GM23338 (cell line): ENCODE measurements at regions not wholly inside any gene's neighbourhood (a gene's known extent, or its start where the extent isn't known, plus 50 kb on each side); places are given as distances from the start of the nearest gene placed in this dataset.
A peak's percentile ranks its signal among the peaks of the same experiment; 100 is the strongest.

Source experiments
- ATAC-seq: fragments of 200-7000 bp; cut with Tn5 transposase; 3 replicates; pipeline ENCODE4 v1.9.1; 2020
- DNase-seq: peaks from one replicate; pipeline ENCODE4 v3.0.0-alpha.2; 2015; ENCODE audit warnings: low spot score
- H2AFZ ChIP-seq: fragments of 200-600 bp; sonication (generic); 2 replicates; pipeline ENCODE4 v1.8.0; 2016; ENCODE audit warnings: antibody characterized with exemption, mild to moderate bottlenecking, moderate library complexity
- H3F3A ChIP-seq: fragments of 200-600 bp; sonication (generic); replicated peaks from 2 replicates; pipeline ENCODE4 v1.8.0; 2017; ENCODE audit warnings: antibody characterized with exemption, mixed run types, low read depth
- H3K27ac ChIP-seq: fragments of 200-600 bp; sonication (generic); 2 replicates; pipeline ENCODE4 v1.6.1; 2016; ENCODE audit warnings: low read depth
- H3K27me3 ChIP-seq: fragments of 200-600 bp; sonication (generic); 2 replicates; pipeline ENCODE4 v1.8.0; 2016; ENCODE audit warnings: mild to moderate bottlenecking, mixed run types, moderate library complexity; ENCODE audit not compliant: insufficient read depth
- H3K36me3 ChIP-seq: fragments of 200-600 bp; sonication (generic); 2 replicates; pipeline ENCODE4 v1.8.0; 2016; ENCODE audit warnings: mild to moderate bottlenecking; ENCODE audit not compliant: insufficient read depth
- H3K4me1 ChIP-seq: fragments of 200-600 bp; sonication (generic); 2 replicates; pipeline ENCODE4 v1.8.0; 2016; ENCODE audit warnings: mild to moderate bottlenecking, moderate library complexity; ENCODE audit not compliant: insufficient read depth
- H3K4me2 ChIP-seq: fragments of 200-600 bp; sonication (generic); 2 replicates; pipeline ENCODE4 v1.7.1; 2017; ENCODE audit warnings: mixed run types
- H3K4me3 ChIP-seq: fragments of 200-600 bp; sonication (generic); 2 replicates; pipeline ENCODE4 v1.6.1; 2016; ENCODE audit warnings: mixed run types
- H3K79me2 ChIP-seq: fragments of 200-600 bp; sonication (generic); replicated peaks from 2 replicates; pipeline ENCODE4 v1.8.0; 2017; ENCODE audit warnings: mild to moderate bottlenecking; ENCODE audit not compliant: insufficient read depth
- H3K9me2 ChIP-seq: fragments of 200-600 bp; sonication (generic); 2 replicates; pipeline ENCODE4 v1.8.0; 2017; ENCODE audit not compliant: insufficient read depth
- H4K20me1 ChIP-seq: fragments of 200-600 bp; sonication (generic); replicated peaks from 2 replicates; pipeline ENCODE4 v1.8.0; 2017; ENCODE audit warnings: mild to moderate bottlenecking; ENCODE audit not compliant: insufficient read depth
- H3K27ac Mint-ChIP-seq: 2 replicates; pipeline ENCODE4 v1.8.0; 2020; ENCODE audit warnings: inconsistent platforms, mild to moderate bottlenecking, moderate library complexity, mixed read lengths
- H3K27me3 Mint-ChIP-seq: 3 replicates; pipeline ENCODE4 v1.8.0; 2022; ENCODE audit warnings: low read depth, mild to moderate bottlenecking, moderate library complexity, mixed read lengths, inconsistent platforms; ENCODE audit not compliant: insufficient read depth, poor library complexity
- H3K36me3 Mint-ChIP-seq: 3 replicates; pipeline ENCODE4 v1.8.0; 2021; ENCODE audit warnings: low read depth, mild to moderate bottlenecking, inconsistent platforms, moderate library complexity, mixed read lengths
- H3K4me1 Mint-ChIP-seq: 3 replicates; pipeline ENCODE4 v1.8.0; 2020; ENCODE audit warnings: mild to moderate bottlenecking, inconsistent platforms, mixed read lengths
- H3K4me3 Mint-ChIP-seq: 3 replicates; pipeline ENCODE4 v1.8.0; 2021; ENCODE audit warnings: moderate library complexity, mild to moderate bottlenecking, inconsistent platforms, mixed read lengths
- H3K9me3 Mint-ChIP-seq: 3 replicates; pipeline ENCODE4 v1.8.0; 2020; ENCODE audit warnings: moderate library complexity, mild to moderate bottlenecking, inconsistent platforms, mixed read lengths
- CREB1 ChIP-seq: fragments of 250-450 bp; sonication (Bioruptor Pico); IDR thresholded peaks from 2 replicates; pipeline ENCODE4 v1.5.0; 2020; ENCODE audit warnings: low read depth, mild to moderate bottlenecking, moderate library complexity
- CTCF ChIP-seq, 2 experiments: fragments of 200-600 bp in 1 of 2; sonication (generic) in 1 of 2; conservative IDR thresholded peaks; 2 replicates each; pipeline versions ENCODE4 v1.5.1 to v1.6.1; 2016 to 2017; ENCODE audit warnings: antibody characterized with exemption in 2 of 2, low read depth in 2 of 2, mild to moderate bottlenecking in 2 of 2, moderate library complexity in 1 of 2
- EZH2 ChIP-seq: fragments of 200-600 bp; sonication (generic); IDR thresholded peaks from one replicate; pipeline ENCODE4 v1.8.0; 2017; ENCODE audit warnings: antibody characterized with exemption, mild to moderate bottlenecking, low read depth; ENCODE audit not compliant: unreplicated experiment
- EZH2phosphoT487 ChIP-seq: fragments of 200-600 bp; sonication (generic); IDR thresholded peaks from one replicate; pipeline ENCODE4 v1.8.1; 2018; ENCODE audit warnings: antibody characterized with exemption; ENCODE audit not compliant: unreplicated experiment
- REST ChIP-seq: IDR thresholded peaks from one replicate; pipeline ENCODE4 v1.6.1; 2018; ENCODE audit warnings: antibody characterized with exemption; ENCODE audit not compliant: unreplicated experiment
- STAT1 ChIP-seq: IDR thresholded peaks from one replicate; pipeline ENCODE4 v1.6.1; 2016; ENCODE audit warnings: antibody characterized with exemption; ENCODE audit not compliant: unreplicated experiment
- ZNF114 ChIP-seq: fragments of 250-450 bp; sonication (Bioruptor Pico); IDR thresholded peaks from 2 replicates; pipeline ENCODE4 v1.5.0; 2020; ENCODE audit warnings: mild to moderate bottlenecking, moderate library complexity

DNA sequence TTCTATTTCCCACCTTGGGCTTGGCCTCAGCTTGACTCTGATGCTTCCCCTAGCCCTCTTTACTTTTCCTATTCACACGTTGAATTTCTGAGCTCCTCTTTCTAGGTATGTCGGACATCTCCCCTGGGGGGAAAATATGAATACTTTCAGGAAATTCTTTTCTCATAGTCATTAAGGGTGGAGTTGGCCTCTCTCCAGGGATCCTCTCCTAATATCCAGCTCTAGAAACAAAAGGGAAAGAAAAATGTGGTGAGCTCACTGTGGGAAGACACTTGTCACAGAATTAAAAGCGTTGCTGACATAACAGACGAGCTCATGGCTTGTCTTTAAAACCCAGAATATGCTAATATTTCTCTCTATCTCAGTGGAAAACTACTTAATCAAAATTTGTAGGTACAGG, 132.7 kb upstream of the MEX3C start:
- no peaks in the 10 kb centered on the region for H3K27me3 ChIP-seq
- no peaks in the 10 kb centered on the region for H3F3A ChIP-seq
- no peaks in the 10 kb centered on the region for H3K36me3 ChIP-seq
- H3K27ac Mint-ChIP-seq: no peak overlapping the region
- TF ChIP-seq CREB1 (CRISPR knock-in tag): no peak
- no peak for TF ChIP-seq EZH2phosphoT487
- TF ChIP-seq EZH2: no peak
- DNase-seq: no peak
- no peaks in the 10 kb centered on the region for H3K79me2 ChIP-seq
- peaks cover 11% of the 10 kb centered on the region for H3K4me1 Mint-ChIP-seq
- H4K20me1 ChIP-seq: no peaks in the 10 kb centered on the region
- peak overlapping the region; percentile 32; the same call in 1 of the 2 replicates for H3K4me2 ChIP-seq
- no peaks in the 10 kb centered on the region for H3K9me3 Mint-ChIP-seq
- 0 out of 2 replicates have a peak, but pooled peaks cover 5% of the 10 kb centered on the region for H3K4me1 ChIP-seq
- no peaks in the 10 kb centered on the region for H3K36me3 Mint-ChIP-seq
- ATAC-seq: no peak
- H2AFZ ChIP-seq: peak overlapping the region; percentile 65
- peaks cover 1% of the 10 kb centered on the region for H3K27me3 Mint-ChIP-seq
- no peak overlapping the region for H3K27ac ChIP-seq
- H3K4me3 Mint-ChIP-seq: no peak overlapping the region
- H3K4me3 ChIP-seq: no peak overlapping the region
- H3K9me2 ChIP-seq: no peaks in the 10 kb centered on the region; the same call in 1 of the 2 replicates

GRCh38 chr18:51330739-51331138, 133.3 kb upstream of the MEX3C start:
- Histone ChIP-seq H3K36me3 (no peaks in the 10 kb centered on the region), H4K20me1 (no peaks in the 10 kb centered on the region), H3K4me2 (no peak overlapping the region), H3K4me1 (0 out of 2 replicates have a peak, but pooled peaks cover 5% of the 10 kb centered on the region), H3K9me2 (no peaks in the 10 kb centered on the region), H2AFZ (0 out of 2 replicates have a peak overlapping the region, but pooled peaks have one; percentile 53), H3K79me2 (no peaks in the 10 kb centered on the region), H3K4me3 (no peak overlapping the region), H3K27me3 (no peaks in the 10 kb centered on the region), H3K27ac (no peak overlapping the region), H3F3A (no peaks in the 10 kb centered on the region)
- Mint-ChIP-seq H3K4me1 (peaks cover 11% of the 10 kb centered on the region), H3K4me3 (no peak overlapping the region), H3K27ac (no peak overlapping the region), H3K9me3 (no peaks in the 10 kb centered on the region), H3K27me3 (peaks cover 1% of the 10 kb centered on the region), H3K36me3 (no peaks in the 10 kb centered on the region)
- ATAC-seq (no peak), DNase-seq (no peak)
- no peak for TF ChIP-seq ZNF114
- TF ChIP-seq REST: no peak
- TF ChIP-seq CREB1 (CRISPR knock-in tag): no peak
- no peak for TF ChIP-seq CTCF (conservative IDR thresholded peaks at IDR 0.05; ENCODE audit: low read depth in 2 of 2)
- no peak for TF ChIP-seq STAT1
- TF ChIP-seq EZH2phosphoT487: no peak
